H1 (cell line): ENCODE measurements at regions not wholly inside any gene's neighbourhood (a gene's known extent, or its start where the extent isn't known, plus 50 kb on each side); places are given as distances from the start of the nearest gene placed in this dataset.

Experiments
- CTCF ChIA-PET: fragments of 300-600 bp; sonication (Branson Sonifier 250); formaldehyde crosslinking; loops from one replicate; lab custom pipeline; 2021; ENCODE audit not compliant: partially characterized antibody; lab: Charles Lee
- POLR2A ChIA-PET: fragments of 300-600 bp; sonication (Branson Sonifier 250); formaldehyde crosslinking; loops from one replicate; lab custom pipeline; 2021; ENCODE audit warnings: inconsistent platforms; ENCODE audit not compliant: partially characterized antibody; lab: Charles Lee
- DNase-seq, 2 experiments: peaks; one replicate each; pipeline versions ENCODE4 v3.0.0 to v3.0.0-alpha.2; 2010 to 2022; ENCODE audit warnings: low spot score in 2 of 2, low read depth in 1 of 2, mixed read lengths in 1 of 2
- FAIRE-seq: peaks from 2 replicates; lab custom pipeline; 2011; peaks lifted over from hg19 to GRCh38; lab: Jason Lieb, UNC
- H2AFZ ChIP-seq: 2 replicates; pipeline ENCODE4 v1.8.1; 2012; ENCODE audit warnings: low read length, inconsistent platforms
- H2AK5ac ChIP-seq: 2 replicates; pipeline ENCODE4 v1.6.1; 2013; ENCODE audit warnings: low read depth, low read length
- H2BK120ac ChIP-seq: replicated peaks from 2 replicates; pipeline ENCODE3; 2013; ENCODE audit warnings: low read depth, low read length, inconsistent platforms
- H2BK12ac ChIP-seq: 2 replicates; pipeline ENCODE4 v1.6.1; 2013; ENCODE audit warnings: low read depth, low read length
- H2BK15ac ChIP-seq: 2 replicates; pipeline ENCODE4 v1.6.1; 2013; ENCODE audit warnings: low read length
- H2BK20ac ChIP-seq: 2 replicates; pipeline ENCODE4 v1.6.1; 2013; ENCODE audit warnings: low read length
- H2BK5ac ChIP-seq: 2 replicates; pipeline ENCODE4 v1.6.1; 2013; ENCODE audit warnings: low read depth, low read length
- H3K14ac ChIP-seq: 2 replicates; pipeline ENCODE4 v1.6.1; 2013; ENCODE audit warnings: inconsistent platforms; ENCODE audit not compliant: insufficient read length
- H3K18ac ChIP-seq: 2 replicates; pipeline ENCODE4 v1.6.1; 2013; ENCODE audit warnings: low read length; ENCODE audit errors: extremely low read depth
- H3K23ac ChIP-seq: 2 replicates; pipeline ENCODE4 v1.6.1; 2013; ENCODE audit warnings: inconsistent platforms; ENCODE audit not compliant: insufficient read length
- H3K23me2 ChIP-seq: 2 replicates; pipeline ENCODE4 v1.6.1; 2013; ENCODE audit warnings: low read depth, low read length
- H3K27ac ChIP-seq: 2 replicates; pipeline ENCODE4 v1.6.1; 2011; ENCODE audit warnings: low read depth, low read length, inconsistent platforms
- H3K27me3 ChIP-seq, 4 experiments: replicated peaks in 1 of 4; 1 replicate in 1 of 4; 2 replicates in 3 of 4; pipeline versions ENCODE4 v1.6.1 to v1.8.1; 2011 to 2013; ENCODE audit warnings: low read length in 3 of 4, mild to moderate bottlenecking in 3 of 4, inconsistent platforms in 2 of 4, mixed read lengths in 2 of 4, moderate library complexity in 1 of 4; ENCODE audit not compliant: control insufficient read depth in 3 of 4, insufficient read depth in 3 of 4; ENCODE audit errors: extremely low read depth in 1 of 4
- H3K36me3 ChIP-seq, 4 experiments: 2 replicates each; pipeline versions ENCODE4 v1.6.1 to v1.8.1; 2011 to 2013; ENCODE audit warnings: mild to moderate bottlenecking in 4 of 4, low read length in 3 of 4, moderate library complexity in 2 of 4, control low read depth in 1 of 4, inconsistent platforms in 1 of 4; ENCODE audit not compliant: insufficient read depth in 4 of 4, control insufficient read depth in 2 of 4
- H3K4ac ChIP-seq: replicated peaks from 2 replicates; pipeline ENCODE3; 2013; ENCODE audit warnings: low read length, low read depth, mixed read lengths, inconsistent platforms; ENCODE audit not compliant: insufficient read length
- H3K4me1 ChIP-seq, 4 experiments: replicated peaks in 1 of 4; 1 replicate in 1 of 4; 2 replicates in 3 of 4; pipeline versions ENCODE4 v1.6.1 to v1.8.1; 2011 to 2013; ENCODE audit warnings: low read length in 3 of 4, inconsistent platforms in 2 of 4, mixed read lengths in 1 of 4; ENCODE audit not compliant: insufficient read depth in 4 of 4, control insufficient read depth in 3 of 4
- H3K4me2 ChIP-seq, 2 experiments: 2 replicates each; pipeline versions ENCODE4 v1.6.1 to v1.8.1; 2011 to 2013; ENCODE audit warnings: low read depth in 2 of 2, low read length in 2 of 2, control low read depth in 1 of 2, inconsistent platforms in 1 of 2, mild to moderate bottlenecking in 1 of 2; ENCODE audit not compliant: insufficient read depth in 1 of 2
- H3K4me3 ChIP-seq, 4 experiments: fragments of 200-600, 300-600 bp in 1 of 4; sonication (generic), shearing (Covaris generic), sonication (Bioruptor Twin) in 1 of 4; 2 replicates each; pipeline versions ENCODE4 v1.5.1 to v1.8.1; 2011 to 2016; ENCODE audit warnings: low read length in 4 of 4, low read depth in 3 of 4, control low read depth in 2 of 4, inconsistent platforms in 2 of 4, mild to moderate bottlenecking in 2 of 4, mixed read lengths in 1 of 4, moderate library complexity in 1 of 4; ENCODE audit not compliant: insufficient read depth in 2 of 4; ENCODE audit errors: extremely low read depth in 1 of 4
- H3K56ac ChIP-seq: replicated peaks from 2 replicates; pipeline ENCODE3; 2013; ENCODE audit warnings: low read depth, mild to moderate bottlenecking, mixed read lengths, low read length, inconsistent platforms; ENCODE audit not compliant: insufficient read length
- H3K79me1 ChIP-seq: 2 replicates; pipeline ENCODE4 v1.6.1; 2013; ENCODE audit warnings: low read depth, low read length, control low read depth
- H3K79me2 ChIP-seq, 2 experiments: 2 replicates each; pipeline versions ENCODE4 v1.6.1 to v1.8.1; 2012 to 2013; ENCODE audit warnings: low read length in 2 of 2, mild to moderate bottlenecking in 2 of 2, inconsistent platforms in 1 of 2; ENCODE audit not compliant: insufficient read depth in 2 of 2, control insufficient read depth in 1 of 2
- H3K9ac ChIP-seq, 4 experiments: replicated peaks in 1 of 4; 1 replicate in 1 of 4; 2 replicates in 3 of 4; pipeline versions ENCODE4 v1.6.1 to v1.8.1; 2011 to 2013; ENCODE audit warnings: low read depth in 3 of 4, low read length in 3 of 4, control low read depth in 2 of 4, mild to moderate bottlenecking in 2 of 4, moderate library complexity in 2 of 4, inconsistent platforms in 1 of 4; ENCODE audit errors: extremely low read depth in 1 of 4
- H3K9me3 ChIP-seq, 2 experiments: 2 replicates each; pipeline versions ENCODE4 v1.6.1 to v1.8.1; 2012 to 2013; ENCODE audit warnings: mild to moderate bottlenecking in 2 of 2, moderate library complexity in 2 of 2, control low read depth in 1 of 2, inconsistent platforms in 1 of 2, low read depth in 1 of 2, low read length in 1 of 2, mixed read lengths in 1 of 2; ENCODE audit not compliant: insufficient read depth in 2 of 2
- H4K20me1 ChIP-seq, 2 experiments: replicated peaks in 1 of 2; 2 replicates each; pipeline versions ENCODE3 to v1.8.1; 2011 to 2013; ENCODE audit warnings: inconsistent platforms in 2 of 2, low read length in 2 of 2, mild to moderate bottlenecking in 1 of 2; ENCODE audit not compliant: insufficient read depth in 2 of 2, control insufficient read depth in 1 of 2
- H4K5ac ChIP-seq: 2 replicates; pipeline ENCODE4 v1.6.1; 2013; ENCODE audit warnings: low read length, low read depth, mixed read lengths, inconsistent platforms; ENCODE audit not compliant: insufficient read length
- H4K8ac ChIP-seq: 2 replicates; pipeline ENCODE4 v1.8.0; 2013; ENCODE audit warnings: mild to moderate bottlenecking, moderate library complexity, low read length, inconsistent platforms; ENCODE audit not compliant: insufficient read depth; ENCODE audit errors: extremely low read depth
- H4K91ac ChIP-seq: replicated peaks from 2 replicates; pipeline ENCODE3; 2013; ENCODE audit warnings: low read length, mixed read lengths, inconsistent platforms; ENCODE audit not compliant: insufficient read length
- EGR1 ChIP-seq: IDR thresholded peaks from 2 replicates; pipeline ENCODE4 v1.6.1; 2011; ENCODE audit warnings: low read depth, low read length, borderline replicate concordance
- ZNF274 ChIP-seq: IDR thresholded peaks from 2 replicates; pipeline ENCODE4 v1.7.0; 2012; ENCODE audit warnings: low read length, borderline replicate concordance; ENCODE audit errors: extremely low read depth
- WGBS, 2 experiments: shearing (Covaris generic) in 1 of 2; methylation state at CpG; one replicate each; pipeline versions ENCODE4 v1.1.6 to v1.1.7; 2013 to 2015; ENCODE audit warnings: low lambda C conversion rate in 2 of 2, mixed read lengths in 2 of 2, inconsistent platforms in 1 of 2, low coverage in 1 of 2, missing lambda C conversion rate in 1 of 2; ENCODE audit not compliant: insufficient replicate concordance in 2 of 2, insufficient coverage in 1 of 2, insufficient read length in 1 of 2; ENCODE audit errors: extremely low coverage in 1 of 2, missing lambda C conversion rate in 1 of 2; 5-methylcytosine and 5-hydroxymethylcytosine counted together

- CTCF ChIA-PET = interaction anchor here (1.5 kb wide), 1 partner anchor 10 kb away, joined by 3 read pairs; no protein-coding TSS in a partner anchor
- H3K18ac ChIP-seq = no peak overlapping the region
Observed at GRCh38 chr5:17428176-17428800, 69.7 kb upstream of the TAF11L2 start.

More at GRCh38 chr5:17428176-17428800, 69.7 kb upstream of the TAF11L2 start:
- no peak overlapping the region for H3K14ac ChIP-seq
- no peak overlapping the region for H3K4me2 ChIP-seq
- POLR2A ChIA-PET = no interaction called here
- no peak for TF ChIP-seq ZNF274
- TF ChIP-seq EGR1 = no peak
- WGBS, 2 experiments = 79% methylated on average over 7 of the region's 7 CpGs; no CpG with 5 or more reads in 1 of the 2 experiments
- H3K79me1 ChIP-seq = no peaks in the 10 kb centered on the region
- no peak overlapping the region for H3K27ac ChIP-seq
- 0 out of 2 replicates have a peak overlapping the region, but pooled peaks have one; percentile 0 for H2AFZ ChIP-seq
- H3K9me3 ChIP-seq = no peaks in the 10 kb centered on the region
- H3K23me2 ChIP-seq = no peaks in the 10 kb centered on the region
- no peak overlapping the region for H3K9ac ChIP-seq
- H3K36me3 ChIP-seq = no peaks in the 10 kb centered on the region
- H4K8ac ChIP-seq = no peak overlapping the region
- no peak overlapping the region for H4K5ac ChIP-seq
- H3K27me3 ChIP-seq = no peaks in the 10 kb centered on the region
- DNase-seq (no peak), FAIRE-seq (no peak)
- no peak overlapping the region for H3K56ac ChIP-seq
- no peak overlapping the region for H3K23ac ChIP-seq
- no peak overlapping the region for H2BK15ac ChIP-seq
- H3K4me1 ChIP-seq = peaks cover 0 to 2% (median 0%) of the 10 kb centered on the region in 4 experiments; a peak in 3 of 7 replicates
- no peaks in the 10 kb centered on the region for H3K79me2 ChIP-seq
- no peak overlapping the region for H4K91ac ChIP-seq
- H2AK5ac ChIP-seq = no peak overlapping the region
- H4K20me1 ChIP-seq = no peaks in the 10 kb centered on the region
- no peak overlapping the region for H2BK12ac ChIP-seq
- no peak overlapping the region for H2BK120ac ChIP-seq
- no peak overlapping the region for H2BK5ac ChIP-seq
- H3K4ac ChIP-seq = no peak overlapping the region
- H3K4me3 ChIP-seq = no peak overlapping the region; a peak in 1 of 8 replicates
- no peak overlapping the region for H2BK20ac ChIP-seq
